ENCODE measurements at regions not wholly inside any gene's neighbourhood (a gene's known extent, or its start where the extent isn't known, plus 50 kb on each side); places are given as distances from the start of the nearest gene placed in this dataset.

DNA sequence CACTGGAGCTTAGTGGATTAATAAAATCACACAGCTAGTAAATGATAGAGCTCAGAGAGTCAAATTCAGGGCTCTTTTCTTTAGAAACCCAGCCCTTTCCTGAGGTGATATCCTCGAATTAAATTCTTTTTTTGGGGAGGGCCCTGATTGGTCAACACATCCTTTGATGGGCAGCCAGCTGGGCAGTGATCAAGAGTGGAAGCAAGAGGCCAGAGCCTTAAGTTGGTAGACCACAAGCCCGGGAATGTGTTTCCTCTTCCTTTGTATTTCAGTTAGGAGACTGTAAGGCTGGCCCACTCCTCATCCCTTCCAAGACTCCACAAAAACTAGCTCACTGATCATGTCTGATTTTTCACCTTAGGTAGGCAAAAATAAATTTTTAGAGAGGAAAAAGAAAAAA is 640.5 kb downstream of the DHX35 start:
- no peak for DNase-seq

DNA sequence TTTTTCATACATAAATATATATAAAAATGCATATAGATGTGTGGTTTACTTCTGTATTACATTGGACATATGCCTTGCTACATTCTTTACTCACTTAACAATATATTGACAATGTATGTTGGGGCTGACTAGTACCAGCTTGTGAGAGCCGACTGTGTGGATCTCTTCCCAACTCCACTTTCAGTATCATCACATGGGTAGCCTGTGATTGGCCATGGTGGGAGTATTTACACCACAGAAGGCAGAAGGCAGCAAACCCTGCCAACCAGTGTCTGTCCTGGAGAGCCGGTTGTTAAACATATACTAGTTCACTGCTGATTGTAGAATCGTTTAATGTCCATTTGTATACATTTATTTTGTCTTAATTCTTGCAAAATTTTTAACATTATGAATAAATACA is 638.7 kb downstream of the DHX35 start:
- no peak for DNase-seq

DNA sequence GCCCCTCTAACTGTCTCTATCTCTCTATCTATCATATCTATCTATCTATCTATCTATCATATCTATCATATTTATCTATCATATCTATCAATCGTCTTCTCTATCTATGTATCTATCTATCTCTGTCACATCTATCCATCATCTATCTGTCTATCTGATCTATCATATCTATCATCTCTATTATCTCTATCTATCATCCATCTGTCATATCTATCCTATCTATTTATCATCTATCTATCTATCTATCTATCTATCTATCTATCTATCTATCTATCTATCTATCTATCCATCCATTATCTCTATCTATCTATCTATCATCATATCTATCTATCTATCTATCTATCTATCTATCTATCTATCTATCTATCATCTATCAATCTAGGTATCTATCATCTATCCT is 638.0 kb downstream of the DHX35 start:
- no peak for DNase-seq

DNA sequence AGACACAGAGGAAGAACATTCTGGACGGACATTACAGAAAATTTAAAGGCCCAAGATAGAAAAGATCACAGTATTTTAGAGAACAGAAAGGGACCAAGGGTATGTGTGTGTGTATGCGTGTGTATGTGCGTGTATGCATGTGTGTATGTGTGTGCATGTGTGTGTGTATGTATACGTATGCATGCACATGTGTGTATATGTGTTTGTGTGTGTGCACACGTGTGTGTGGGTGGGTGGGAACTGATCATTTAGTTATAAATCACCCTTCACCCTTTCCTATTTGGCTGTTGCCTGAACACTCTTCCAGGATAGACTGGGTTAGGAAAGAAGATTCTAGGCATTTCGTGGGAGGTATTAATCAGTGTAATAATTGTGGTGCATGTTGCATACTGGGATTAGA is 634.4 kb downstream of the DHX35 start:
- no peak for DNase-seq

DNA sequence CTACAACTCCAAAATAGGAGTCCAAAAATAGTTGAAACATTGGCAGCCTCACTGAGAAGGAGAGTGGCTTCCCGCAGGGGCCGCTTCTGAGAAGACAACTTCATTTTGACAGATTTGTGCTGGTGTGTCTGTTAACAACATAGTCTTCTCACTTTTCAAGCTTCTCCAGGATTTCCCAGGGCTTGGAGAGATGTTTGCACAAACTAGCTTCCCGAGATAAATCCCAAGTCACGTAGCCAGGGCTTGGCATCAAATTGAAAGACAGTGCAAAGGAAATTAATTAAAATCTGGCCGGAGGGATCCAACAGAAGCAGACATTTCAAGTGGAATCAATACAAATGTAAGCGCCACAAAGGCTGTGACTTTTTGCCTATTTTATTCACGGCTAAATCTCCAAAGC is 630.2 kb downstream of the DHX35 start:
- no peak for DNase-seq

DNA sequence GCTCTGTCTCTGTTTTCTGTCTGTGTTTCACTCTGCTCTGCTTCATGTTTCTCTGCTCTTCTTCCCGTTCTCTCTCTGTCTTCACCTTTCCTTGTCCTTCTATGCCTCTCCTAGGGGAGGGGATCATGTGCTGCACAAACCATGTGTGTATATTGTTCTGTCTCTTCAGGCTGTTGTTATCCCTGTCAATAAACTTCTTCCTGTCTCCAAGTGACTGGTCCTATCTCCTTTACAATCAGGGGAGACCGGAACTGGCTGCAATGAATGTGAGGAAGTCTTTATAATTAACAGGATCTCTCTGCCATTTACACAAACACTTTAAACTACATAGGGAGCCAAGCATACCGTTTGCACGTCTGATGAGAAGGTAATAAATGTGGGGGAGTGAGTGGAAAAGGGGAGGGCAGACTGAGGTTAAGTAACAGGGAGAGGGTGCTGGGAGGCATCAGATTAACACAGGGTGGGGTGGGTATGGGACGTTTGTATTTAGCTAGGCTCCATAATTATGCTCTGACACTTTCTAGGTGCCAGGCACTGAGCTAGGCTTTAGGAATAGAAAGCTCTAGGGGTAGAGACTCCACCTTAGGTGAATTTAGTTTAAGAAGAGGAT is 626.1 kb downstream of the DHX35 start:
- DNase-seq = no peak

DNA sequence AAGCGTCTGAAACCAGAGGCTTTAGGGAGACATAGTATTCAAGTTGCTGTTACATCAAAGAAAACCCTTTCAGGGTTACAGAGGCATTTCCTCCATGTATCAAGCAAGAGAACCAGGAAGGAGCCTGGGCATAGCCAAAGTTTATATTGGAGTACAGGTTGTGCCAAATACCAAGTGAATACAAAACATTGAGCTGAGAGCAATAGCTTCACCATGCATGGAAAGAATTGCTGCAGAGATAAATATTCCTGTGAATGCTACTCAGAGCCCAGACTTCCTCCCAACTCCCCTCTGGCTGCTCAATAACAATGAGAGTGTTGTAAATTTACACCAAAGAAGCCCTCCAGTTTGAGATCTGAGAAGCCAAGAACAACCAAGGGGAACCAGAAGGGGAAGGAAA is 618.9 kb downstream of the DHX35 start:
- DNase-seq = no peak

DNA sequence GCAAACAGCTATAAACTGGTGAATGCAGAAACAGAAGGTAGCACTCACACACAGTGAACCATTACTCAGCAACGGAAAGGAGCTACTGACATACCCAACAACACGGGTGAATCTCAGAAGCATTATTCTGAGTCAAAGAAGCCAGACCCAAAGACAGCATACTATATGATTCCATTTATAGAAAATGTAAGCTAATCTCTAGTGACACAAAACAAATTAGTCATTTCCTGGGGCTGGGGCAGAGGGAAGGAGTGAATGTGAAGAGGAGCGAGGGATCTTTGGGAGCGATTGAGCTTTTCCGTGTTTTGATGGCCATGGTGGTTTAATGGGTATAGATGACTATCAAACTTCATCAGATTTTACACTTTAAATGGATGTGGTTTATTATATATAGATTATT is 614.6 kb downstream of the DHX35 start:
- no peak for DNase-seq

DNA sequence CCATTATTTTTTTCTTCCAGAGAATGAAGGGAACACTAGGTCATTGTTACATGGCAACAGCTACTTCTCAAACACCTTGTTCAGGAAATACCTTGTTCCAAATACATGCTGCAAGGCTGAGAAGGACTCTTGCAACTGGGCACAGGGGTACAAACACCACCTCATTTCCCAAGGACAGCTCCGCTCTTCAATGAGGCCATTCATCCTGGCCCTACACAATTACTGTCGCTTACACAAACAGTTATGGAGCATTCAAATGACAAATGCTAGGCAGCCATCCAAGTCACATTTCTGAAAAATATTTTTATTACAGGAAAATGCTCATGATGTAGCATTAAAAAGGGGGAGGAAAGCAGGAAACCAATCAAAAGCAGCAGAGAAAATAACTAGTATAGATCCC is 611.9 kb downstream of the DHX35 start:
- DNase-seq = no peak

DNA sequence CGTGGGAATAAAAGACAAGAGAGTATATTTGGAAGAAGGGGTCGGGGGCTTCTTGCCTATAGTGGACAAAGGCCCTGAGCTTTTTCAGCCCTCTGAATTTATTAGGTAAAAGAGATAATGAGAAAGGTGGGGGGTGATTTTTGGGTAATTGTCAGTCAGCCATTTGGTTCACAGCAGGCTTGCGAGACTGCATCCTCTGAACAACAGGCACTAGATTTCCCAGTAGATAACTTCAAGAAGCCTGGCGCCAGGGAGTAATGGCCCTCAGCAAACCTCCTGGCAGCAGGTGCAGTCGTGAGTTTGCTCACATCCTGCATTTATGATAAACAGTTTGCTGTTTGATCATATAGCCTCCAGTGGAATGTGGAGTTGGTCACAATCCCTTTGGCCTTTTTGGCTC is 609.0 kb downstream of the DHX35 start:
- no peak for DNase-seq

DNA sequence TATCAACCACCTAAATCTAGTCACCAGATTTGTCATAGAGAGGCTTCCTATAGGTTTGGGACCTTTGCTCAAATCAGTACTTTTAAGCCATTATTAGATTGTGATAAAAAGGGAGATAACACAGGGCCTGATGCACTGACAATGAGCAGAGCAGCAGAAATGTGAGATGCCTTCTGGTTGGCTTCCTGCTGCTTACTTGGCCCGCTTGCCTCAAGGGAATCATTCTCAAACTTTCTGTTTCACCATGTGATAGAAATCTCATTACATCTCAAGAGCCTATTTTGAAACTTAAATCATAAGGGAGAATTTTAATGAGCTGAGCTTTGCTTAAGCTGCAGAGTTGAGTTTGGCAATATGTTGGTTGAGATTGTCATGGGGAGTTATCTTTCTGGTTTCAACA is 606.0 kb downstream of the DHX35 start:
- no peak for DNase-seq

DNA sequence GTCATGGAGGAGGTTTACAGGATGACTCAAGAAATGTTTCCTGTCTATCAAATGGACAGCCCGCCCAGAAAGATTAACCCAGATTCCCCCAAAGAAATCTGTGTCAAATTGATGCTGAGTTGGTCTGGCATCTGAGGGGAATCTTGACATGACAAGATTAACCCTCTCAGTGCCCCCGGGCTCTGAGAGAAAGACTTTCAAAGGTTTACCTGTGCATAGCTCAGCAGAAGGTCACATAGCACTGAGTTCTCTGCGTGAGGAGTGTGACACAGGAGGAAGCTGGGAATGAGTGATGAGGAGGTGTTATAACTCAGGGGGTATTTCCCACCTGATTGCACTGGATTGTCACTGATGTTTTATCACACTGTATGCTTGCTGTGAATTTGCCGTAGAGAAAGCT is 601.2 kb downstream of the DHX35 start:
- DNase-seq = no peak

DNA sequence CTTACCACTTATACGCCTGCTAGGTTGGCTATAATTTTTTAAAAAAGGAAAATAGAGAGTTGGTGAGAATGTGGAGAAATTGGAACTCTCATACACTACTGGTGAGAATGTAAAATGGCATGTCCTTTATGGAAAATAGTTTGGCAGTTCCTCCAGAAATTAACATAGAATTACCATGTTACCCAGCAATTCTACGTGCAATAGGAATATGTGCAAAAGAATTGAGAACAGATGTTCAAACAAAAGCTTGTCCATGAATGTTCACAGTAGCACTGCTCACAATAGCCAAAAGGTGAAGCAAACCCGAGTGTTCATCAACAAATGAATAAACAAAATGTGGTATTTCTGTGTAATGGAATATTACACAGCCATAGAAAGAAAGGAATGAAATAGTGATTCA is 592.2 kb downstream of the DHX35 start:
- no peak for DNase-seq

DNA sequence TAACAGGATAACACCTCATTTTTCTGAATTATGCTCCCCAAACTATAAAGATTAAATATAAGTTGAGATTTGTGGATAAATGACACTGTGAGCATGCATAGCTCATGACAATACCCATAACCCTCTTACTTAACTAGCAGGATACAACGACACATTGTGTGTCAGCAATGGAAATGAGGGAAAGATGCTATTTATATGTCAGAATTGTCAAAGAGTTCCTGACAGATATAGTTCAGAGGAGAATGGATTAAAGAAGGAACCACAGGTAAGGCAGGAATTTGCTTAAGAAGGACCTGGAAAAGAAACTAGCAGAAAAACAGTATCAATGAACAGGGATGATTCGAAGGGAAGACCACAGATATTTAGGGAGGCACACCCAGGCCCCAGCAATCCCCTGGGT is 591.0 kb downstream of the DHX35 start:
- no peak for DNase-seq

DNA sequence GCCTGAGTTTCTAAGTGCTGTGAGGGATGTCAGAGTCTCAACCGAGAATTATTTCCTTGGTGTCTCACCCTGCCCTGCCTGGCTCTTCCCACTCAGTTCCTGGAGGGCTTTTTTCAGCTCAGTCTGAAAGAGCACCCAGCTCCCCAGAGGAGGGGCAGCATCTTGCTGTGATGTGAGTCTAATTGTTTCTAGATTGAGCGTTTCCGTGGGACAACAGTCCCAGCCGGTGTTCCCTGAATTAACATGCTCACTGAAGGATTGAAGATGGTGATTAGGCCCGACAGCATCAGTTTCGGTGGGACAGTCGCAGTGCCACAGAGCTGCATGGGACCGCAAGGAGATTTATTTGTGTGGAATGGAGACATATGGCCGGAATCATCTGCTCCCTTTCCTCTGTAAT is 587.6 kb downstream of the DHX35 start:
- no peak for DNase-seq

DNA sequence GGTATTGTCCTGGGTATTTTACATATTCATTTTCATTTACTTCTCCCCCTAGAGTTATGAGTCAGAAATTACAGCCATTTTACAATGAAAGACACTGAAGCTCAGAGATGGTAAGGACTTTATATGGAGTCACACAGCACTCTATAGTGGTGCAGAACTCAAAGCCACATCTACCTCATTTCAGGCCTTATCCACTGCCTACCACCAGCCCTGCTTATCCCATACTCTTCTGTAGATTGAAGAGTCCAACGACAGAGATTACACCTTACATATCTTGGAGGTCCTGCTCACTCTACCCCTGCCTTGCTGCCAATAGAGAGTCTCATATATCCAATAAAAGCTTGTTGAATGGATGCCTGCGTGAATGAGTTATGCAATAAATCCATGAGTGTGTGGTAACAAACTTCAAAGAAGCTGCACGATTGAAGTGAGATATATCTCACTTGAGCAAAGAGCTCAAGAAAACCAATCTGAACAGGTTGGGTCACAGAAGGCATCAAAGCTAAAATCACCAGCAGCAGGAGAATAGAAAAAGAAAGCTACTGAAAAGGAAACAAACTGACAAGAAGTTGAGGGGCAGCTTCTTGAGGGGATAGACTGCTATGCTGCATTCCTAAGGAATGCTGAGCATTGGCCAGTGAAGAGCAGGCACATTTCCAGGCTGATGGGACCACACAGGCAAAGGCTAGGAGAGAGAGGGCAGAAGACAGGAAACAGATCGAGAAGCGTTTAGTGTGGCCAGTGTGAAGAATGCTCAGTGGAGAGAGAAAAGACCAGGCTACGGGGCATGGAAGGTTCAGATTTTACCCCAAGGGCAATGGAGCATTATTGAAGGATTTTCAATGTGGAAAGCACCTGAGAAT is 585.6 kb downstream of the DHX35 start:
- DNase-seq = no peak

DNA sequence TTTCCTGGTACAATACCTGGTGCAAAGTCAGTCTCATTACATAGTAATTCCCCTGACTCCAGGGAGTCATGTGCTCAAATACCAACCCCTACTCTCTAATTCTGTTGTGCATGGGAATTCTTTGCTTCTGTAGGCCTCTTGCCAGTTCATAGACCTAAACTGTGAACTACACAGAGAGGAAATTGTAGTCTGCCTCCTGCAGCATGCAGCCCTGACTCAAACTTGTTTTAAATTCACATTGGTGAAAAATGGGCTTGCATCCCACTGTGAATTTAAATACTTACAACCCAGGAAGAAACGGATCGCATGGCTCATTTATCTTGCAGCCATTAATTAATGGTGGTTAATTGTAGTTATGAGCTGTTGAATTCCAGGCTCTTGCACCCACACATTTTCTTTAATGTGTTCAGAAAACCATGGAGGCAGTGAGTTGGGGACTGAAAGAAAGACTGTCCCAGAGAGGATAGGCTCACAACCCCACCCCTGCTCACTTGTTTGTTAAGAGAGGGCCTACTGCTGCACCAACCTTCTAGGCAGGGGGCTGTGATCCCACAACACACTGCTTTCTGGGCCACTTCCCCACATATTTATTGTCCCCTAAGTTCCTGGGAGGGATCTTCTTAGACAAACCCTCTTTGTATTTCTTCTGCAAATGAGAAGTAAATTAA is 579.1 kb downstream of the DHX35 start:
- DNase-seq = no peak

DNA sequence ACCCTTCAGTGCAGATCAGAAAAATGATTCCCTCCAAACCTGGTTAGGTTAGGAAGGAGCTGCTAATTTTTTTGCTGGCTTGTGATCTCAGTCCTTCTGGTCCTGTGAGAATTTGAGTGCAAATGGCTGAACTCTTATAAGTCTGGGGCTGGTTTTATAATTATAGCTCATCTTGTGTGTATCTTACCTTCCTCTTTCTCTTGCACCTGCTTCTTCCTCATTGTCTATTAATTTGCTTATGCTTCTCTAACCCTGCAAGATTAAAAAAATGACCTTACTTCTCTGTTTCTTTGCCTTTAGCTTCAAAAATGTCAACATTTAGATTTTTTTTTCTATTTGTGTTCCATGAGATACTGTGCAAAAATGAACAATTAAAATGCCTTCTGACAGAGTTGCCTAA is 576.2 kb downstream of the DHX35 start:
- no peak for DNase-seq

DNA sequence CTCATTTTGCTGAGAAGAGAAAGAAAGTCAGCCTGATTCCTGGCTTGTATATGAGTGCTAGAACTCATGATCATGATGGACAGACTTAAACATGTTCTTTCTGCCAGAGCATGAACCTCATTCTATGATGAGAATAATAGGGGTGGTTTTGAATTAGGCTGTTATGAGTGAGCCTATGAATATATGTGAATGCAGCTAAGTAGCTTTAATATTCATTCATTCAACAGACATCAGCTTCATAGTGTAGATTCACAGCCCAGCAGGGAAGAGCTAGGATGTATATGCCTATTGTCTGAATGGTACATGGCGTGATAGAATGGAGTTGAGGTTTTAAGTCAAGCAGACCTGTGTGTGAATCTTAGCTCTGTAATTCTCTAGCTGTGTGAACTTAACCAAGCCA is 573.2 kb downstream of the DHX35 start:
- DNase-seq = no peak

DNA sequence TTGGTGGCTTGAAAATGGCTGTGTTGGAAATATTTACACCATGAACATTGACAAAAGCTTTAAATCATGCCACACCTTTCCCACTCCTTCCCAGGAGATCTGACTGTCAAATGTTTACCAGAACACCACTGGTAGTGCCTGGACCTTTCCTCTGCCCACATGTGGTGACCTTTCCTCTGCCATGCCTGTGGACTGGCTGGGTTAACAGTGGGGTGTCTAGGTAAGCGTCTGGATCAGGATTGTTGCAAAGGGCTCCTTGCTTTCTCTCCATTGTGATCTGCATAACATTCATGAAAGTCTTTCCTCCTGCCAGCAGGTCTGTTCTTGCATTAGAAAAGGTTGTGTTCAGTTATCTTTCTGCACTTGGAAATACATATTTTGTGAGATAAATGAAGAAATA is 572.7 kb downstream of the DHX35 start:
- no peak for DNase-seq

DNA sequence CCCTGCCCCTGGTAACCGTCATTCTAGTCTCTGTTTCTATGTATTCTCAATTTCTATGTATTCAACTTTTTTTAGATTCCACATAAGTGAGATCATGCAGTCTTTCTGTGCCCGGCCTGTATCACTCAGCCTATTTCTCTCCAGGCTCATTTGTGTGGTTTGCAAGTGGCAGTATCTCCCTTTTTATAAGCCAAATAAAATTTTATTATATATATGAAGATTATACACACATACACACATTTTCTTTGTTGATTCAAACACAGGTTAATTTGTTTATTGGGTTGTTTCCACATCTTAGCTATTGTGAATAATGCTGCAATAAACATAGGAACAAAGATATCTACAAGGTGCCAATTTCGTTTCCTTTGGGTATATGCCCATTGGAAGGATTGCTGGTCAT is 571.7 kb downstream of the DHX35 start:
- DNase-seq = no peak

DNA sequence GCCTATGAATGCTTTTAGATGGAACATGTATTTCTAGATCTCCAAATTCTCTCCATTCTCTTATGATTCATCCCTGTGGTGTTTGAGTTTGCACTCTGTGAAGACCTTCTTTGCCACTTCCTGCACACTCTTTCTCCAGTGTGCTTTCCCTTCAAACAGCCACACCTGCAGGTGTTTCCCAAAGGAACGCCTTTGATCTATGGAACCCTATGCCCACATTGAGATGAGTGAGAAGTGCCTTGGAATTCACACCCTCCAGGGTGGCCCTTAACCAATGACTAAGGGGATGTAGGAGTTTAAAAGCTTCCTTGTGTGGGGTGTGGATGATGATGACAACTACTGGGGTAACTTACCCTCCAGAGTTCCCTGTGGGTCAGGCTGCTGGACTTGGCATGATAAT is 570.1 kb downstream of the DHX35 start:
- no peak for DNase-seq

DNA sequence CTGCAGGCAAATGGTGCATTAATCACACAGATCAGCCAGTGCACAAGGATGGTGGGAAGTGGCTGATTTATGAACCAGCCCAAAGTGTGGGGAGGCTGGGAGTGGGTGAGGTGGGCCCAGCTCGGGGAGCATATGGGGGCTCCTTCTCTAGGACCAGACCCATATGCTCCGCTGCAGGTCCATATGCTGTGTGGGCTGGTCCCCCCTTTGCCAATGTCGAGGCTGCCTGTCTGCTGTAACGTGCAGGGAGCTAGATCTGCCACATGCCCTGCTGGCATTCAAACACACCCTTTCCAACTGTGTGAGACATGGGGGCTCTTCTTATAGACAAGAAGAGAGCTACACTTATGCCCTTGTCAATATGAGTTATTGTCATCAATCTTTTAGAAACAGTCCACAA is 566.3 kb downstream of the DHX35 start:
- no peak for DNase-seq

DNA sequence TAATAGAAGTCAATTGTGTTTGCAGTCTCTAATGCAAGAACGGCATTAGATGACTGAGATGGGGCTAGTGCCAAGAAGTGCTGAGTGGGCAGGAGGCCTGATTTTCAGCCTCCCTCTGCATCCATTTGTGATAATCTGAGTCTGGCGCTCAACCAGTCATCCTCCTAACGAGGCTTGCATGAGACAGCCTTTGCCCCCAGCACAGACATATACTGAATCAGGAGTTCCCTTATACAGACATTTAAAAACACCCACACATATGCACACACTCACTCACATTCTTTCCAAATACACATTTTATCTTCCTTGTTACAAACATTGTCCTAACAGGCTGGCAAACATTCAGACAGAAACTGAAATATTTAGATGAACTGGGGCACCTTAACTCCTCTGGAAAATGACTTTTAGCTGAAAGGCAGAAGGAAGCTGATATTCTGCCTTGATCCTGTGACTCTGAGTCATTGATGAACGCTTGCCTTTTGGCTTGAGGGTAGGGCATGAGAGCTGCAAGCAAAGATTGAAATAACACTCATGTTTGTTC is 562.3 kb downstream of the DHX35 start:
- no peak for DNase-seq
